GM21367 (cell line): ENCODE measurements at regions not wholly inside any gene's neighbourhood (a gene's known extent, or its start where the extent isn't known, plus 50 kb on each side); places are given as distances from the start of the nearest gene placed in this dataset.

Experiments used
- ATAC-seq: cut with Tn5 transposase; IDR thresholded peaks from one replicate; pipeline ENCODE4 v1.9.1; 2021; ENCODE audit not compliant: unreplicated experiment

- no peak for ATAC-seq
Observed at GRCh38 chr2:16051841-16052564, 111.7 kb downstream of the MYCN start.

GRCh38 chr2:16050908-16051489 lies 110.6 kb downstream of the MYCN start:
- ATAC-seq = no peak

- no peak for ATAC-seq
Observed at GRCh38 chr2:16050261-16050907, 110.0 kb downstream of the MYCN start.

DNA sequence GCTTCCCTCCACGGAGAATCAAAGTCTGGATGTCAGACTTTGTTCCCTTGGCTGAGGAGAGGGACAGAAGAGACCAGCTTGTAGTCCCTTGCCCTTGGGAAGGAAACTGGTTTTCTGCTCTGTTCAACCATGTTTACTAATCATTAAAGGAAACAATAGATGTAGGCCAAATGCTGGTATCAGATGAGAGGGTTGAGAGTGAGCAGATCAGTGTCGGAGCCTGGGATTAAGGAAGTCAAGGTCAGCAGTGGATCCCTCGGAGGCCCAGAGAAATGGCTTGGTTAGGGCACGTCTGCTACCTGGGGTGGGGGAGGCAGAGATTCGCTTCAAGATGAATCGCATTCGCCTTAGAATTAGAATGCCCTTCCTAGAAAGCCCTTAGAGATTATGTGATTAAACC lies 109.1 kb downstream of the MYCN start:
- ATAC-seq = no peak

- ATAC-seq = no peak
Observed at GRCh38 chr2:16048466-16048865, 108.1 kb downstream of the MYCN start.

- ATAC-seq = no peak
Observed at GRCh38 chr2:16047701-16048100, 107.4 kb downstream of the MYCN start.

DNA sequence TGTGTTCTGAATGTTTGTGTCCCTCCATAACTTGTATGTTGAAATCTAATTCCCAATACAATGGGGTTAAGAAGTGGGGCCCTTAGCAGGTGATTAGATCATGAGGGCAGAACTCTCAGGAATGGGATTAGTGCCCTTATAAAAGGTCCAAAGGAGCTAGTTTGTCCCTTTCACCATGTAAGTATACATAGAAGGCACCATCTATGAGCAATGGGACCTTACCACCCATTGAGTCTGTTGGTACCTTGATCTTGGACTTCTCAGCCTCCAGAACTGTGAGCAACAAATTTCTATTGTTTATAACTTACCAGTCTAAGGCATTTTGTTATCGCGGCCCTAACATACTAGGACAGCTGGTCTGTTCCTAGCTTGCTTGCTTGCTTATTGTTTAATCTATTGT lies 106.3 kb downstream of the MYCN start:
- ATAC-seq = no peak

DNA sequence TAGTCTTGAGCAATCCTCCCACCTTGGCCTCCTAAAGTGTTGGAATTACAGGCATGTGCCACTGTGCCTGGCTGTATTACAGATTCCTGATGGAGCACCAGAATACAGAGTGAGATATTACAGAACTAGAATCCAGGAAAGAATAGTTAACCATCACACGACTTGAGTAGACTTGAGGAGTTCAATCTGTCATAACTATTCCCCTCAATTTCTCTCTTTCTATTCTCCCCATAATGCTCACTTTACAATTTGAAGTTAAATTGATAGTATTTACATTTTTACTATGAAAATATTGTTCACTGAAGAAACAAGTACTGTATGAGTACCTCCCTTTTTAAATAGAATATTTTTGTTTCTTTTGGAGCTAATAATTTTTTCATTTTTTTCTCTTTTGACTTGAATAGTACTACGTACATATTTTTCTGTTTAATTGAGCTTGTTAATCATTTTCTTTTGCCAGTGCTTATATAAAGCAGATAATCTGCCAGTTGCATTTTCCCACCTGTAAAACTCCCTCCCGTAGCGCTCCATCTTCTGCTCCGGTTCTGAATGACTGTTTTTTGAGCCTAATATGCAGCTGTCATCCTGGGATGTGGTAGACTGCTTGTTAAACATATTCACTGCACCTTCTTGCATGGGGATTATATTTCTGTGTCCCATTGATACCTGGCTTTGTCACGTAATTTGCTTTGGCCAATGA lies 105.5 kb downstream of the MYCN start:
- no peak for ATAC-seq

DNA sequence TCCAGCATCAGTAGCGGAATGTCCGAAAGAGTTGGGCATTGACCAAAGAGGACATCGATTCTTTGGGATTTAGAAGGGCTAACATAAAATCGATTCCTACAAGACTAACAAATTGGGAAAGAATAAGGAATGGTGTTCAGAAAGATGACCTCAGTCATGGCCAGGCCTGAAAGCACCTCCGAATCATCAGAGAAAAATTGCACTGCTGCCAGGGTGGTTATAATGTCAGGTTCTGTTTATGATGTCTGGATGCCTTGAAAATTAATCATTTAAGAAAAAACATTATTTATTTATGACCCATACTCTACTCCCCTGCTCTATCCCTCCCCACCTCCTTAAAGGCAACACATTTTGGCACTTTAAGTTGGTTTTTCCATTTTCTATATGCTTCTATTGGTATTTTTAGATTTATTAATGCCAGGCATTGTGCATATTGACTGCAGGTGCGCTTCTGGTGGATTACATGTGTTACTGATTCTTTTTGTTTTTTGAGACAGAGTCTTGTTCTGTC lies 104.7 kb downstream of the MYCN start:
- ATAC-seq = no peak

DNA sequence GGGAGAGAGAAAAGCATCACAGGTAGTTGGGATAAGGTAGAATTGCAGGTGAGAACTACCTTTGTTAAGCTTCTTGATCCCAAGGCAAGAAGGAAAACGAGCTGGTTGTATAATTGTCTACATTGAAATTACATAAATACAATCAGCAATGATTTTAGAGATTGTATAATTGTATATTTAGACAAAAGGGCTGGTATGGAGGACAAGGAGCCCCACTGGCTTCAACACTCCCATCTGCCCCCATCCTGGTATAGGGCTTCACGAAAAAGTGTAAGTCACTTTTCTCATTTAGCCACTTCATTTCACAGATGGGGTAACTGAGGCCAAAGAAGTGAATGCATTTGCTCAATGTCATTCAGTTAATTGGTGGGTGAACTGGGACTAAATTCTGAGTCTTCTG lies 103.3 kb downstream of the MYCN start:
- no peak for ATAC-seq

GRCh38 chr2:16043192-16043591 lies 102.8 kb downstream of the MYCN start:
- ATAC-seq = no peak

GRCh38 chr2:16042201-16042700 lies 101.9 kb downstream of the MYCN start:
- ATAC-seq = no peak

- ATAC-seq = no peak
Observed at GRCh38 chr2:16040271-16041010, 100.1 kb downstream of the MYCN start.

DNA sequence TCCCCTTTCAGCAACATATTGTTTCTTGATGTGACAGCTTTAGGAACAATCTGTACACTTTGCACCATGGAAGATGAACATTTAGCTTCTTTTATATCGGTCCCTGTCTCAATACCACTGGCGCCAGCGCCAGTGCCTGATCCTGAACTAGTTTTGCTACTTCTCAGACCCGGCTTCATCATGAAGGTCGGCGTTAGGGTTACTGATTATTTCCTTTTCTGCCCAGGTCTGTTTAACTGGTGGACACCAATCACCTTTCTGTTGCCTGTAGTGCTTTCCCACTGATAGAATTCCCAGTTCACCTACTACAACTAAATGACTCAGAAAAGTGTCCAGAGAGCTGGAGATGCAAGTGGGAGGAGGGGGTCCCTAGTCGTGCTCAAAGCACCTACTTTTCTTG lies 99.5 kb downstream of the MYCN start:
- ATAC-seq = no peak

DNA sequence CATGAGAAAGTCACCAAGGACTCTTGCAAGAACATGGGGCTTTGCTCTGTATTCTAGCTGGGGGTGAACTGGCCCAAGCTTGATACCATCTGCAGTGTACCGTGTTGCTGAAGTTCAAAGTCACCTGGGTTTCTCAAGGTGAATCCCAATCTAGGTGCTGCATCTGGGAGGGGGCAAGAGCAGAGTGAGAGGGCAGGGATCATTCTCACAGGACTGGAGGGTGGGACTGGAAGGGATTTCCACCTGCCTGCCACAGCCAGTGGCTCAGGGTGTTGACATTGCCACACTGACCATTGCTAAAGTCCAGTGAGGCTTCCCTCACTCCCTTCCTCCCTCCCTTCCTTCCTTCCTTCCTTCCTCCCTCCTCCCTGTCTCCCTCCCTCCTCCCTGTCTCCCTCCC lies 98.7 kb downstream of the MYCN start:
- no peak for ATAC-seq

DNA sequence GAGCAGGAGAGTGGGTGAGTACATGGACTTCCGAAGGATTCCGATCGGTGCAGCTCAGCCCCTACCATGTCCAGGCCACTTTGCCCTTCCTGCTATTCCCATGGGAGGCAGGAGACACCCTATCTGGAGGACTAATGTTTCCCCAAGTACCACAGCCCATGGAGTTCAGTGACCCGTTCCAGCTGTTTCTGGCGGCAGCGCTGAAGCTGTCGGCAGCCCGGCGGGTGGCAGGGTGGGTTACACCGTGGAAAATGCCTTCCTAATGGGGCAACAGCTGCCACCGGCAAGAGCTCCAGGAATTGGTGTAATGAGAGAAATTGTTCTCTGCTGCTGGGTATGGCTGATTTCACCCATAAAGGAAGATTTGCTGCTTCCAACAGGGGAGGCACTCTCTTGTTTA lies 98.3 kb downstream of the MYCN start:
- ATAC-seq = no peak

DNA sequence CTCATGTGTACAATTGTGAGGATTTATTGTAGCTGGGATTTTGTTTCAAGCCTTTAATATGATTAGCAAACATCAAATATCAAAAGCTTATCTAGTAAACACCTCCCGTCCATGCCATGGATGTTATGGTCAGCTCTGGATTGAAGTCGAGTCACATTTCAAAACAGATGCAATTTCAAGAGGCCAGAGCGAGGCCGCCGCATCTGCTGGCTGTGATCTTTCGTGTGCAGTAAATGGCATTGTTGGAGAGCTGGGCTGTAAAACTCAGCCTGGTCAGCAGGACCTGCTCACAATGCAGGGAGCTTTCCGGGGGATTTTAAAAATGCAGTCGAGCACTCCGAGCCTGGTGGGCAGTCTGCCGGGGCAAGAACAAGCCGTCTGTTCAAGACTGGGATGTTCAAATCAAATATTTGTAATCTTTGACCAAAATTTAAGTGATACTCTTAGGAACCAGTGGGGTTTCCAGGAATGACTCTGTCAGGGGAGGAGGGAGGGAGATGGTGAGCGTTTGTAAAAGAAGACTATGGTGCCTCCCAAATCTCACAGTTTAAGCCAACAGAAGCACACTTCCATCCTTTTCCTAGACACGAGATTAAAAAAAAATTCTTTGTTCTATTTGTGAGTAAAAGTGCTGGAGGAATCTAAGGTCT lies 97.6 kb downstream of the MYCN start:
- ATAC-seq = no peak

GRCh38 chr2:16036951-16037350 lies 96.6 kb downstream of the MYCN start:
- ATAC-seq = no peak

DNA sequence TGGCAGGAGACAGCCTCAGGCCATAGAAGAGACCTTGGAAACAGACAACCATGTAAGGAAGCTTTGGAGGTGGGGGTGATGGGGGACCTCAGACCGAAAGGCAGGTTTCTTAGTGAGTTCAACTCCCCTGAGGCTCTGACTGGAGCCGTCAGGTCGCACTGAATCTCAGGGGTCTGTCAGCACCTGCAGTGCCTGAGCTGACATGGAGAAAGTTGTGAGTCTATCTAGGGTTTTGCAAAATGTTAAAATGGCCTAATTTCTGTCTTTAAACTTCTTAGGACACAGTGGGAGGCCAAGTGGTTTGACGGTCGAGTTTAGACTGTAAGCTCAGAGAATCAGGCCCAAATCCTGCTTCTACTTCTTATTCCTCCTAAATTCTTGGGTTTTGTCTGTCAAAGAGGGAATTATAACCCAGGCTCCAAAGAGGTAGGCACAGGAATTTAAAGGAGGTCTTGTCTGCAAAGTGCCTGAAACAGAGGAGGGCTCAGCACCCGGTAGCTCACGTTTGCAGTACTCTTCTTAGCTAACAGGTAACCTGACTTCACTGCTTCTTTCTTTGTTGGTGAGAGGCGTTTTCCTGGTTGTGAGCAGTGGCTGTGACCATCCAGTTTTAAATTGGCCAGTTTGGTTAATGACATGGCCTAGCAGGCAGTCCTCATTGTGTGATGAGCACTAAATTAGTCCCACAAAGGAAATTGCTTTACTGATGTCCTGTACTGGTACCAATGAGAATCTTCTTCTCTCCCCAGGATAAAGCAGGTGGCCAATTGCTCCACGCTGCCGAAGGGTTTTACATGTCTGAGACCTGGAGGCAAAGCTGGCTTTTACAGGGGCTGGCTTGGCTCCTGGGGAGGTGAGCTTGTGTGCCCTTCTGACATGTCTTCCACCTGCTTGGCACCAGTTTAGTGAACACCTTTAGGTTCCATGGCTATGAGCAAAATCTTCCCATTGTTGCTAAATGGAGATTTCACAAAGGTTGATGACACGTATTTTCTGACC lies 95.7 kb downstream of the MYCN start:
- no peak for ATAC-seq
